Peyer's patch (tissue), 4 donors: ENCODE measurements at regions not wholly inside any gene's neighbourhood (a gene's known extent, or its start where the extent isn't known, plus 50 kb on each side); places are given as distances from the start of the nearest gene placed in this dataset.

Experiments
- DNase-seq, 3 donors: peaks; one replicate each; pipeline ENCODE4 v3.0.0-alpha.2; 2017 to 2019
- H3K27ac ChIP-seq, 4 donors: fragments of 200-600 bp; sonication (generic); one replicate each; pipeline ENCODE4 v1.5.1; 2016 to 2019
- H3K27me3 ChIP-seq, 2 donors: fragments of 200-600 bp; sonication (generic); one replicate each; pipeline ENCODE4 v1.5.1; 2019
- H3K36me3 ChIP-seq, 3 donors: fragments of 200-600 bp; sonication (generic); one replicate each; pipeline ENCODE4 v1.5.1; 2016 to 2019
- H3K4me1 ChIP-seq, 4 donors: fragments of 200-600 bp; sonication (generic); one replicate each; pipeline ENCODE4 v1.5.1; 2016 to 2019
- H3K4me3 ChIP-seq, 4 donors: fragments of 200-600 bp; sonication (generic); 1 replicate in 3 of 4; 2 replicates in 1 of 4; pipeline ENCODE4 v1.5.1; 2016 to 2019; ENCODE audit warnings: mild to moderate bottlenecking in 1 of 4
- H3K9me3 ChIP-seq, 4 donors: fragments of 200-600 bp; sonication (generic); one replicate each; pipeline ENCODE4 v1.5.1; 2016 to 2019; ENCODE audit warnings: mild to moderate bottlenecking in 1 of 4
- CTCF ChIP-seq, 6 experiments: fragments of 450-650 bp in 4 of 6; fragments of 200-600 bp in 2 of 6; sonication (generic) in 1 of 6; IDR thresholded peaks; one replicate each; pipeline ENCODE4 v1.5.1; 2017 to 2019; ENCODE audit warnings: antibody characterized with exemption in 6 of 6, mild to moderate bottlenecking in 3 of 6, moderate library complexity in 1 of 6
- POLR2A ChIP-seq, 2 donors: fragments of 450-650 bp; IDR thresholded peaks; one replicate each; pipeline ENCODE4 v1.5.1; 2017; ENCODE audit warnings: antibody characterized with exemption in 2 of 2, mild to moderate bottlenecking in 2 of 2, moderate library complexity in 2 of 2

- Histone ChIP-seq H3K9me3 (no peaks in the 10 kb centered on the region), H3K27ac (no peak overlapping the region), H3K27me3 (no peaks in the 10 kb centered on the region), H3K4me1 (no peaks in the 10 kb centered on the region), H3K4me3 (no peak overlapping the region), H3K36me3 (no peaks in the 10 kb centered on the region)
- TF ChIP-seq CTCF (IDR thresholded peaks at IDR 0.05) (no peak), POLR2A (IDR thresholded peaks at IDR 0.05) (no peak)
- DNase-seq: no peak
Measured at GRCh38 chr7:118720632-118721031, 496.1 kb downstream of the ANKRD7 start.

- Histone ChIP-seq H3K9me3 (no peaks in the 10 kb centered on the region), H3K4me3 (no peak overlapping the region), H3K4me1 (no peaks in the 10 kb centered on the region), H3K27ac (no peak overlapping the region), H3K27me3 (no peaks in the 10 kb centered on the region), H3K36me3 (no peaks in the 10 kb centered on the region)
- TF ChIP-seq POLR2A (IDR thresholded peaks at IDR 0.05) (no peak), CTCF (IDR thresholded peaks at IDR 0.05) (no peak)
- DNase-seq: no peak
Measured at GRCh38 chr7:118731854-118732253, 507.4 kb downstream of the ANKRD7 start.

- TF ChIP-seq POLR2A (IDR thresholded peaks at IDR 0.05) (no peak), CTCF (IDR thresholded peaks at IDR 0.05) (no peak)
- no peak overlapping the region for H3K27ac ChIP-seq
- no peaks in the 10 kb centered on the region for H3K36me3 ChIP-seq
- H3K9me3 ChIP-seq: no peaks in the 10 kb centered on the region
- no peaks in the 10 kb centered on the region for H3K27me3 ChIP-seq
- no peaks in the 10 kb centered on the region for H3K4me1 ChIP-seq
- no peak for DNase-seq
- no peak overlapping the region for H3K4me3 ChIP-seq
Measured at GRCh38 chr7:118734541-118734940, 510.0 kb downstream of the ANKRD7 start.

- no peak for DNase-seq
- no peak overlapping the region for H3K4me3 ChIP-seq
- H3K36me3 ChIP-seq: no peaks in the 10 kb centered on the region
- no peak overlapping the region for H3K27ac ChIP-seq
- H3K9me3 ChIP-seq: no peaks in the 10 kb centered on the region
- TF ChIP-seq POLR2A (IDR thresholded peaks at IDR 0.05) (no peak), CTCF (IDR thresholded peaks at IDR 0.05) (no peak)
- no peaks in the 10 kb centered on the region for H3K4me1 ChIP-seq
- H3K27me3 ChIP-seq: no peaks in the 10 kb centered on the region
Measured at GRCh38 chr7:118735441-118735840, 510.9 kb downstream of the ANKRD7 start.

GRCh38 chr7:118737935-118738334 lies 513.4 kb downstream of the ANKRD7 start:
- Histone ChIP-seq H3K4me3 (no peak overlapping the region), H3K27me3 (no peaks in the 10 kb centered on the region), H3K9me3 (no peaks in the 10 kb centered on the region), H3K4me1 (no peaks in the 10 kb centered on the region), H3K36me3 (no peaks in the 10 kb centered on the region), H3K27ac (no peak overlapping the region)
- TF ChIP-seq CTCF (IDR thresholded peaks at IDR 0.05) (no peak), POLR2A (IDR thresholded peaks at IDR 0.05) (no peak)
- DNase-seq: no peak

- H3K9me3 ChIP-seq: no peaks in the 10 kb centered on the region
- H3K27me3 ChIP-seq: no peaks in the 10 kb centered on the region
- no peak overlapping the region for H3K4me3 ChIP-seq
- TF ChIP-seq CTCF (IDR thresholded peaks at IDR 0.05) (no peak), POLR2A (IDR thresholded peaks at IDR 0.05) (no peak)
- no peak overlapping the region for H3K27ac ChIP-seq
- H3K36me3 ChIP-seq: no peaks in the 10 kb centered on the region
- H3K4me1 ChIP-seq: no peaks in the 10 kb centered on the region
- DNase-seq: no peak
Measured at GRCh38 chr7:118745927-118746326, 521.4 kb downstream of the ANKRD7 start.
